GM23338 (cell line): ENCODE measurements at regions not wholly inside any gene's neighbourhood (a gene's known extent, or its start where the extent isn't known, plus 50 kb on each side); places are given as distances from the start of the nearest gene placed in this dataset.

ENCODE experiments used
- CREB1 ChIP-seq: fragments of 250-450 bp; sonication (Bioruptor Pico); IDR thresholded peaks from 2 replicates; pipeline ENCODE4 v1.5.0; 2020; ENCODE audit warnings: low read depth, mild to moderate bottlenecking, moderate library complexity
- EZH2 ChIP-seq: fragments of 200-600 bp; sonication (generic); IDR thresholded peaks from one replicate; pipeline ENCODE4 v1.8.0; 2017; ENCODE audit warnings: antibody characterized with exemption, mild to moderate bottlenecking, low read depth; ENCODE audit not compliant: unreplicated experiment
- EZH2phosphoT487 ChIP-seq: fragments of 200-600 bp; sonication (generic); IDR thresholded peaks from one replicate; pipeline ENCODE4 v1.8.1; 2018; ENCODE audit warnings: antibody characterized with exemption; ENCODE audit not compliant: unreplicated experiment
- JUNB ChIP-seq: IDR thresholded peaks from one replicate; pipeline ENCODE4 v1.6.1; 2016; ENCODE audit warnings: antibody characterized with exemption; ENCODE audit not compliant: unreplicated experiment
- NANOG ChIP-seq: IDR thresholded peaks from 2 replicates; pipeline ENCODE4 v1.6.1; 2016; ENCODE audit warnings: antibody characterized with exemption, borderline replicate concordance
- POLR2AphosphoS5 ChIP-seq: IDR thresholded peaks from 2 replicates; pipeline ENCODE4 v1.6.1; 2016; ENCODE audit warnings: antibody characterized with exemption, low read depth
- STAT1 ChIP-seq: IDR thresholded peaks from one replicate; pipeline ENCODE4 v1.6.1; 2016; ENCODE audit warnings: antibody characterized with exemption; ENCODE audit not compliant: unreplicated experiment
- ZNF114 ChIP-seq: fragments of 250-450 bp; sonication (Bioruptor Pico); IDR thresholded peaks from 2 replicates; pipeline ENCODE4 v1.5.0; 2020; ENCODE audit warnings: mild to moderate bottlenecking, moderate library complexity
- ZNF331 ChIP-seq: fragments of 250-450 bp; sonication (Bioruptor Pico); IDR thresholded peaks from 2 replicates; pipeline ENCODE4 v1.5.0; 2020; ENCODE audit warnings: low read depth, mild to moderate bottlenecking, moderate library complexity
- TF ChIP-seq, protein P1 (sequence below), 2 experiments: fragments of 200-600 bp in 1 of 2; sonication (generic) in 1 of 2; conservative IDR thresholded peaks; 2 replicates each; pipeline versions ENCODE4 v1.5.1 to v1.6.1; 2016 to 2017; ENCODE audit warnings: antibody characterized with exemption in 2 of 2, low read depth in 2 of 2, mild to moderate bottlenecking in 2 of 2, moderate library complexity in 1 of 2
- TF ChIP-seq, protein P2 (sequence below): IDR thresholded peaks from one replicate; pipeline ENCODE4 v1.6.1; 2018; ENCODE audit warnings: antibody characterized with exemption; ENCODE audit not compliant: unreplicated experiment
- TF ChIP-seq, protein P3 (sequence below): fragments of 250-450 bp; sonication (Bioruptor Pico); IDR thresholded peaks from 2 replicates; pipeline ENCODE4 v1.5.0; 2020; ENCODE audit warnings: mild to moderate bottlenecking, moderate library complexity

DNA sequence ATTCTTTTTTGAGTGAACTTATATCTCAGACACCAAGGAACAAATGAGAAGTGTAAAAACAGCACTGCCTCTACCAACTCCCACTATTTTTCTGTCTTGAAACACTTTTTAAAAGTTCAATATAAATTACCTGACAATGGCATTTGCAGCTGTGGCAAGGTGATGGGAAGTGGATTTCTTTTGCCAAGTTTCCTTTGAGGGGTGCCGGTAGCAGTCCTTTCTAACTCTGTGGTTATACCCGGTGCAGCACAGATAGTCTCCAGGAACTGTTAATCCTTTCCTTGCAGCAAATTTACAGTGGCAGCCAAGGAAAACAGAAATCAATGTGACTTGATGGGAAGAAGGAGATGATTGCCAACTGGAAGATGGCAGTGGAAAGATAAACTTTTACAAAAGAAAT, 243.7 kb downstream of the BCAT1 start:
- TF ChIP-seq, protein P1, sequence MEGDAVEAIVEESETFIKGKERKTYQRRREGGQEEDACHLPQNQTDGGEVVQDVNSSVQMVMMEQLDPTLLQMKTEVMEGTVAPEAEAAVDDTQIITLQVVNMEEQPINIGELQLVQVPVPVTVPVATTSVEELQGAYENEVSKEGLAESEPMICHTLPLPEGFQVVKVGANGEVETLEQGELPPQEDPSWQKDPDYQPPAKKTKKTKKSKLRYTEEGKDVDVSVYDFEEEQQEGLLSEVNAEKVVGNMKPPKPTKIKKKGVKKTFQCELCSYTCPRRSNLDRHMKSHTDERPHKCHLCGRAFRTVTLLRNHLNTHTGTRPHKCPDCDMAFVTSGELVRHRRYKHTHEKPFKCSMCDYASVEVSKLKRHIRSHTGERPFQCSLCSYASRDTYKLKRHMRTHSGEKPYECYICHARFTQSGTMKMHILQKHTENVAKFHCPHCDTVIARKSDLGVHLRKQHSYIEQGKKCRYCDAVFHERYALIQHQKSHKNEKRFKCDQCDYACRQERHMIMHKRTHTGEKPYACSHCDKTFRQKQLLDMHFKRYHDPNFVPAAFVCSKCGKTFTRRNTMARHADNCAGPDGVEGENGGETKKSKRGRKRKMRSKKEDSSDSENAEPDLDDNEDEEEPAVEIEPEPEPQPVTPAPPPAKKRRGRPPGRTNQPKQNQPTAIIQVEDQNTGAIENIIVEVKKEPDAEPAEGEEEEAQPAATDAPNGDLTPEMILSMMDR (conservative IDR thresholded peaks at IDR 0.05; ENCODE audit: low read depth in 2 of 2), result no peak
- no peak for TF ChIP-seq POLR2AphosphoS5
- TF ChIP-seq, protein P2, sequence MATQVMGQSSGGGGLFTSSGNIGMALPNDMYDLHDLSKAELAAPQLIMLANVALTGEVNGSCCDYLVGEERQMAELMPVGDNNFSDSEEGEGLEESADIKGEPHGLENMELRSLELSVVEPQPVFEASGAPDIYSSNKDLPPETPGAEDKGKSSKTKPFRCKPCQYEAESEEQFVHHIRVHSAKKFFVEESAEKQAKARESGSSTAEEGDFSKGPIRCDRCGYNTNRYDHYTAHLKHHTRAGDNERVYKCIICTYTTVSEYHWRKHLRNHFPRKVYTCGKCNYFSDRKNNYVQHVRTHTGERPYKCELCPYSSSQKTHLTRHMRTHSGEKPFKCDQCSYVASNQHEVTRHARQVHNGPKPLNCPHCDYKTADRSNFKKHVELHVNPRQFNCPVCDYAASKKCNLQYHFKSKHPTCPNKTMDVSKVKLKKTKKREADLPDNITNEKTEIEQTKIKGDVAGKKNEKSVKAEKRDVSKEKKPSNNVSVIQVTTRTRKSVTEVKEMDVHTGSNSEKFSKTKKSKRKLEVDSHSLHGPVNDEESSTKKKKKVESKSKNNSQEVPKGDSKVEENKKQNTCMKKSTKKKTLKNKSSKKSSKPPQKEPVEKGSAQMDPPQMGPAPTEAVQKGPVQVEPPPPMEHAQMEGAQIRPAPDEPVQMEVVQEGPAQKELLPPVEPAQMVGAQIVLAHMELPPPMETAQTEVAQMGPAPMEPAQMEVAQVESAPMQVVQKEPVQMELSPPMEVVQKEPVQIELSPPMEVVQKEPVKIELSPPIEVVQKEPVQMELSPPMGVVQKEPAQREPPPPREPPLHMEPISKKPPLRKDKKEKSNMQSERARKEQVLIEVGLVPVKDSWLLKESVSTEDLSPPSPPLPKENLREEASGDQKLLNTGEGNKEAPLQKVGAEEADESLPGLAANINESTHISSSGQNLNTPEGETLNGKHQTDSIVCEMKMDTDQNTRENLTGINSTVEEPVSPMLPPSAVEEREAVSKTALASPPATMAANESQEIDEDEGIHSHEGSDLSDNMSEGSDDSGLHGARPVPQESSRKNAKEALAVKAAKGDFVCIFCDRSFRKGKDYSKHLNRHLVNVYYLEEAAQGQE, result no peak
- no peak for TF ChIP-seq NANOG
- no peak for TF ChIP-seq EZH2phosphoT487
- TF ChIP-seq JUNB, result no peak
- TF ChIP-seq ZNF114, result no peak
- TF ChIP-seq EZH2, result no peak
- no peak for TF ChIP-seq CREB1 (CRISPR knock-in tag)
- TF ChIP-seq, protein P3, sequence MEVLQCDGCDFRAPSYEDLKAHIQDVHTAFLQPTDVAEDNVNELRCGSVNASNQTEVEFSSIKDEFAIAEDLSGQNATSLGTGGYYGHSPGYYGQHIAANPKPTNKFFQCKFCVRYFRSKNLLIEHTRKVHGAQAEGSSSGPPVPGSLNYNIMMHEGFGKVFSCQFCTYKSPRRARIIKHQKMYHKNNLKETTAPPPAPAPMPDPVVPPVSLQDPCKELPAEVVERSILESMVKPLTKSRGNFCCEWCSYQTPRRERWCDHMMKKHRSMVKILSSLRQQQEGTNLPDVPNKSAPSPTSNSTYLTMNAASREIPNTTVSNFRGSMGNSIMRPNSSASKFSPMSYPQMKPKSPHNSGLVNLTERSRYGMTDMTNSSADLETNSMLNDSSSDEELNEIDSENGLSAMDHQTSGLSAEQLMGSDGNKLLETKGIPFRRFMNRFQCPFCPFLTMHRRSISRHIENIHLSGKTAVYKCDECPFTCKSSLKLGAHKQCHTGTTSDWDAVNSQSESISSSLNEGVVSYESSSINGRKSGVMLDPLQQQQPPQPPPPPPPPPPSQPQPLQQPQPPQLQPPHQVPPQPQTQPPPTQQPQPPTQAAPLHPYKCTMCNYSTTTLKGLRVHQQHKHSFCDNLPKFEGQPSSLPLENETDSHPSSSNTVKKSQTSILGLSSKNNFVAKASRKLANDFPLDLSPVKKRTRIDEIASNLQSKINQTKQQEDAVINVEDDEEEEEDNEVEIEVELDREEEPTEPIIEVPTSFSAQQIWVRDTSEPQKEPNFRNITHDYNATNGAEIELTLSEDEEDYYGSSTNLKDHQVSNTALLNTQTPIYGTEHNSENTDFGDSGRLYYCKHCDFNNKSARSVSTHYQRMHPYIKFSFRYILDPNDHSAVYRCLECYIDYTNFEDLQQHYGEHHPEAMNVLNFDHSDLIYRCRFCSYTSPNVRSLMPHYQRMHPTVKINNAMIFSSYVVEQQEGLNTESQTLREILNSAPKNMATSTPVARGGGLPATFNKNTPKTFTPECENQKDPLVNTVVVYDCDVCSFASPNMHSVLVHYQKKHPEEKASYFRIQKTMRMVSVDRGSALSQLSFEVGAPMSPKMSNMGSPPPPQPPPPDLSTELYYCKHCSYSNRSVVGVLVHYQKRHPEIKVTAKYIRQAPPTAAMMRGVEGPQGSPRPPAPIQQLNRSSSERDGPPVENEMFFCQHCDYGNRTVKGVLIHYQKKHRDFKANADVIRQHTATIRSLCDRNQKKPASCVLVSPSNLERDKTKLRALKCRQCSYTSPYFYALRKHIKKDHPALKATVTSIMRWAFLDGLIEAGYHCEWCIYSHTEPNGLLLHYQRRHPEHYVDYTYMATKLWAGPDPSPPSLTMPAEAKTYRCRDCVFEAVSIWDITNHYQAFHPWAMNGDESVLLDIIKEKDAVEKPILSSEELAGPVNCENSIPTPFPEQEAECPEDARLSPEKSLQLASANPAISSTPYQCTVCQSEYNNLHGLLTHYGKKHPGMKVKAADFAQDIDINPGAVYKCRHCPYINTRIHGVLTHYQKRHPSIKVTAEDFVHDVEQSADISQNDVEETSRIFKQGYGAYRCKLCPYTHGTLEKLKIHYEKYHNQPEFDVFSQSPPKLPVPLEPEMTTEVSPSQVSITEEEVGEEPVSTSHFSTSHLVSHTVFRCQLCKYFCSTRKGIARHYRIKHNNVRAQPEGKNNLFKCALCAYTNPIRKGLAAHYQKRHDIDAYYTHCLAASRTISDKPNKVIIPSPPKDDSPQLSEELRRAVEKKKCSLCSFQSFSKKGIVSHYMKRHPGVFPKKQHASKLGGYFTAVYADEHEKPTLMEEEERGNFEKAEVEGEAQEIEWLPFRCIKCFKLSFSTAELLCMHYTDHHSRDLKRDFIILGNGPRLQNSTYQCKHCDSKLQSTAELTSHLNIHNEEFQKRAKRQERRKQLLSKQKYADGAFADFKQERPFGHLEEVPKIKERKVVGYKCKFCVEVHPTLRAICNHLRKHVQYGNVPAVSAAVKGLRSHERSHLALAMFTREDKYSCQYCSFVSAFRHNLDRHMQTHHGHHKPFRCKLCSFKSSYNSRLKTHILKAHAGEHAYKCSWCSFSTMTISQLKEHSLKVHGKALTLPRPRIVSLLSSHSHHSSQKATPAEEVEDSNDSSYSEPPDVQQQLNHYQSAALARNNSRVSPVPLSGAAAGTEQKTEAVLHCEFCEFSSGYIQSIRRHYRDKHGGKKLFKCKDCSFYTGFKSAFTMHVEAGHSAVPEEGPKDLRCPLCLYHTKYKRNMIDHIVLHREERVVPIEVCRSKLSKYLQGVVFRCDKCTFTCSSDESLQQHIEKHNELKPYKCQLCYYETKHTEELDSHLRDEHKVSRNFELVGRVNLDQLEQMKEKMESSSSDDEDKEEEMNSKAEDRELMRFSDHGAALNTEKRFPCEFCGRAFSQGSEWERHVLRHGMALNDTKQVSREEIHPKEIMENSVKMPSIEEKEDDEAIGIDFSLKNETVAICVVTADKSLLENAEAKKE (CRISPR knock-in tag), result no peak
- TF ChIP-seq STAT1, result no peak
- TF ChIP-seq ZNF331, result no peak
